ENCODE measurements at regions not wholly inside any gene's neighbourhood (a gene's known extent, or its start where the extent isn't known, plus 50 kb on each side); places are given as distances from the start of the nearest gene placed in this dataset.

- DNase-seq = no peak
These were observed 86.7 kb upstream of the TTC34 start for GRCh38 chr1:2887941-2888855.

GRCh38 chr1:2890221-2890850 is 88.8 kb upstream of the TTC34 start:
- no peak for DNase-seq

GRCh38 chr1:2891923-2892448 is 90.5 kb upstream of the TTC34 start:
- peak; percentile 25 for DNase-seq

GRCh38 chr1:2893473-2894120 is 92.1 kb upstream of the TTC34 start:
- no peak for DNase-seq

- DNase-seq = no peak
These were observed 93.0 kb upstream of the TTC34 start for GRCh38 chr1:2894381-2895041.

- no peak for DNase-seq
These were observed 95.3 kb upstream of the TTC34 start for GRCh38 chr1:2896824-2897223.

- no peak for DNase-seq
These were observed 101.7 kb upstream of the TTC34 start for GRCh38 chr1:2903226-2903625.

- DNase-seq = no peak
These were observed 102.7 kb upstream of the TTC34 start for GRCh38 chr1:2904191-2904590.

- DNase-seq = no peak
These were observed 103.9 kb upstream of the TTC34 start for GRCh38 chr1:2905356-2905755.

GRCh38 chr1:2906085-2906484 is 104.6 kb upstream of the TTC34 start:
- no peak for DNase-seq

- DNase-seq = no peak
These were observed 105.1 kb upstream of the TTC34 start for GRCh38 chr1:2906620-2907019.

GRCh38 chr1:2907051-2907450 is 105.6 kb upstream of the TTC34 start:
- no peak for DNase-seq

- DNase-seq = no peak
These were observed 106.6 kb upstream of the TTC34 start for GRCh38 chr1:2908081-2908480.

GRCh38 chr1:2908561-2908960 is 107.1 kb upstream of the TTC34 start:
- no peak for DNase-seq

- no peak for DNase-seq
These were observed 108.3 kb upstream of the TTC34 start for GRCh38 chr1:2909797-2910196.

GRCh38 chr1:2910211-2910610 is 108.7 kb upstream of the TTC34 start:
- DNase-seq = no peak

GRCh38 chr1:2911421-2912178 is 109.7 kb upstream of the ACTRT2 start:
- no peak for DNase-seq

GRCh38 chr1:2912424-2913061 is 108.7 kb upstream of the ACTRT2 start:
- no peak for DNase-seq

- no peak for DNase-seq
These were observed 108.2 kb upstream of the ACTRT2 start for GRCh38 chr1:2913091-2913490.

- DNase-seq = no peak
These were observed 106.6 kb upstream of the ACTRT2 start for GRCh38 chr1:2914702-2915101.

- no peak for DNase-seq
These were observed 105.1 kb upstream of the ACTRT2 start for GRCh38 chr1:2916153-2916552.
